ENCODE measurements at regions not wholly inside any gene's neighbourhood (a gene's known extent, or its start where the extent isn't known, plus 50 kb on each side); places are given as distances from the start of the nearest gene placed in this dataset.
"Not testable (repeated sequence)": the region's sequence is repeated elsewhere in the genome, so short reads cannot be mapped to it uniquely, and the experiment has no call there.

DNA sequence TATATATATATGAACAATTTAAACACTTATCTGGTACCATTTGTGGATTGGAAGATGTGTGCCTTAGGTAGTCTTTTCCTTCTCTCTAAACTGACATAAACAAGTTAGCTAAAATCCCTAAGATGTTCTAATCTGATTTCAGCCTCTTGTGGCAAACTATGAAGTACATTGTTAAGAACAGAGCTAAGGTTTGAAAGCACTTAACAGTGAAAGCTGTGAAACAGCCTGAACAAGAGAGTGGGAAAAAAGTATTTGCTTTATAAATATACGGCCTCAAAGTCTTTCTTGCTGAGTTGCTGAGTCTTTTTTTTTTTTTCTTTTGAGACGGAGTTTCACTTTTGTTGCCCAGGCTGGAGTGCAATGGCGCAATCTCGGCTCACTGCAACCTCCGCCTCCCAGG lies 53.7 kb upstream of the PELI2 start:
- DNase-seq (ENCODE audit: low read depth, low spot score) = no peak

DNA sequence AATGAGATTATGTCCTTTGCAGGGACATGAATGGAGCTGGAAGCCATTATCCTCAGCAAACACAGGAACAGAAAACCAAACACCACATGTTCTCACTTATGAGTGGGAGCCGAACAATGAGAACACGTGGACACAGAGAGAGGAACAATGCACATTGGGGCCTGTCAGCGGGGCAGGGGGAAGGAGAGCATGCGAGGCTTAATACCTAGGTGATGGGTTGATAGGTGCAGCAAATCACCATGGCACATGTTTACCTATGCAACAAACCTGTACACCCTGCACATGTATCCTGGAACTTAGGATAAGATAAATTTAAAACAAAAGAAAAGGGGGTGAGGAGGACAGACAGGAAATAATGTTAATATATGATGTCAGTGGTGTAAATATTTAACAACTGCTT lies 53.0 kb upstream of the PELI2 start:
- in situ Hi-C loops (cut with HindIII; ENCODE audit: low pct_unique_long_range_greater_than_20kb, low sequenced_read_pairs); DNase-seq (ENCODE audit: low read depth, low spot score): not testable (repeated sequence)

More for the DNA sequence above, 53.7 kb upstream of the PELI2 start:
- in situ Hi-C loops (cut with HindIII; ENCODE audit: low pct_unique_long_range_greater_than_20kb, low sequenced_read_pairs) = no loop called here

DNA sequence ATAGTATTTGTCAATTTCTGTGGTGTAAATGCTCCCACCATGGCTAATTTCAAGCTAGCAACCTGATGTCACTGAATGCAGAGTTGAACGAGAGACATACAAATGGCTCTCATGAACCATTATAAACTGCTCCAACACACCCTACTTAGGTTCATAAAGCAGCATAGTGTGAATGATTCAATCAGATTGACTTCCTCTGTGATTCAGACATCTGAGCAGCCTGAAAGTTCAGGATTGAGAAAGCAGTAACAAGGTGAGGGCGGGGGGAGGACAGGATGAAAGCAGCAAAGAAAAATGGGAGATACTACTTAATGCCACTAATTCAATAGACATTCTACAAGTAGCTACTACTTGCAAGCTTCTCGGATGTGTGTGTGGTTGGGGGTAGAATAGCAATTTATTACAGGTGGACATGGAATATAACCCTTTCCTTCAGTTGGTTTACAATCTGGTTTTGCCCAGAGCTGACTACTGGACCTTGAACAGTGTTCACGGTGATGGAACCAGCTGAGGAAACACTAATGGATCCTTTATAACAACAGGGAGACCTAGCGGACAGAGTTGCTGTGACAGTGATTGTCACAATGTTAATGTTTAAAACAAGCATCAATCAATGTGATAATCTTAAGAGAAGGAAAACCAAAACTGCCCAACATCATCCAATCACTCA lies 52.5 kb upstream of the PELI2 start:
- in situ Hi-C loops (cut with HindIII; ENCODE audit: low pct_unique_long_range_greater_than_20kb, low sequenced_read_pairs) = no loop called here
- no peak for DNase-seq (ENCODE audit: low read depth, low spot score)
